Smooth muscle cell (in vitro differentiated cells): ENCODE measurements at regions not wholly inside any gene's neighbourhood (a gene's known extent, or its start where the extent isn't known, plus 50 kb on each side); places are given as distances from the start of the nearest gene placed in this dataset.

Source experiments
- DNase-seq: peaks from one replicate; lab custom pipeline; 2025; ENCODE audit not compliant: unreplicated experiment; lab: John Stamatoyannopoulos, UW
- H2AFZ ChIP-seq: fragments of 200-600 bp; sonication (generic); 2 replicates; pipeline ENCODE4 v1.6.0; 2016; ENCODE audit warnings: antibody characterized with exemption, low read depth, mild to moderate bottlenecking
- H3F3A ChIP-seq: fragments of 200-600 bp; sonication (generic); 2 replicates; pipeline ENCODE4 v1.6.0; 2017; ENCODE audit warnings: antibody characterized with exemption, low read depth
- H3K27ac ChIP-seq: fragments of 200-600 bp; sonication (generic); 2 replicates; pipeline ENCODE4 v1.5.1; 2016; ENCODE audit warnings: low read depth, mild to moderate bottlenecking
- H3K27me3 ChIP-seq: fragments of 200-600 bp; sonication (generic); 2 replicates; pipeline ENCODE4 v1.6.1; 2016; ENCODE audit warnings: low read depth, mild to moderate bottlenecking
- H3K36me3 ChIP-seq: fragments of 200-600 bp; sonication (generic); 2 replicates; pipeline ENCODE4 v1.5.1; 2016; ENCODE audit warnings: low read depth
- H3K4me1 ChIP-seq: fragments of 200-600 bp; sonication (generic); 2 replicates; pipeline ENCODE4 v1.5.1; 2016; ENCODE audit warnings: low read depth
- H3K4me2 ChIP-seq: fragments of 200-600 bp; sonication (generic); 2 replicates; pipeline ENCODE4 v1.6.0; 2016; ENCODE audit warnings: mild to moderate bottlenecking
- H3K4me3 ChIP-seq: fragments of 200-600 bp; sonication (generic); 2 replicates; pipeline ENCODE4 v1.5.1; 2016; ENCODE audit warnings: mild to moderate bottlenecking
- H3K79me2 ChIP-seq: fragments of 200-600 bp; sonication (generic); 2 replicates; pipeline ENCODE4 v1.6.0; 2016; ENCODE audit warnings: low read depth, mild to moderate bottlenecking
- H3K9ac ChIP-seq: fragments of 200-600 bp; sonication (generic); 2 replicates; pipeline ENCODE4 v1.6.0; 2016; ENCODE audit warnings: low read depth
- H3K9me3 ChIP-seq: fragments of 200-600 bp; sonication (generic); replicated peaks from 2 replicates; pipeline ENCODE4 v1.5.1; 2016; ENCODE audit warnings: low read depth
- H4K20me1 ChIP-seq: fragments of 200-600 bp; sonication (generic); 2 replicates; pipeline ENCODE4 v1.6.0; 2016; ENCODE audit warnings: low read depth
- WGBS: methylation state at CpG from one replicate; pipeline ENCODE4 v1.1.7; 2016; ENCODE audit warnings: low lambda C conversion rate; 5-methylcytosine and 5-hydroxymethylcytosine counted together
- TF ChIP-seq, protein P1 (sequence below): fragments of 200-600 bp; sonication (generic); IDR thresholded peaks from 2 replicates; pipeline ENCODE4 v1.5.1; 2017; ENCODE audit warnings: borderline replicate concordance, mild to moderate bottlenecking, antibody characterized with exemption; ENCODE audit not compliant: insufficient read depth, poor library complexity, severe bottlenecking

DNA sequence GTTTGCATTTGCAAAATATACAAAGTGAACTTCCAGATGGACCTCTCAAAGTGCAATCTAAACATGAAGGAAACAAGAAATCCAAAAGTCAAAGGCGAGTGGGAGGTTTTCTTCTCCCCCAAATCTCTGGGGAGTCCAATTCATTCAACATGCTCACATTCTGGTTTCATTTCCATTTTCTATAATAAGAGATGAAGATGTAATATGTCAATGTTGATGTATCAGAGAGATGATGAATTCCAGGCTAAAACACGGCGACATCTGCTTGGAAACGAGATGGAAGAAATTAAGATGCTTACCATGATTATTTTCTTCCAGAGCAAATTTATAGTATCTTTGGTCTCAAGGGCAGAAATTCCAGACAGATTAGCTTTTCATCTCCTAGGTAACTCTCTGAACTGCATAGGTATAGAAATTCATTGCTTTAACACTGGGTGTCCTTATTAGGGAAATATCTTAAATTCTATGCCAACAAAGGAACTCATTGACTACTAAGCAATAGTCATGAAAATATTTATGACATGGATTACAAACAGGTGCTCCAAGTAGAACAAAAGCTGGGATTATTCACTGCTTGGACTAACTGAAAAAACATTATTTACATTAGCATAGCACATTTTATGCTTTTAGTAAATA, 287.9 kb downstream of the SEC61B start:
- Histone ChIP-seq H3K9me3 (no peaks in the 10 kb centered on the region), H3K27me3 (no peaks in the 10 kb centered on the region), H3K36me3 (no peaks in the 10 kb centered on the region), H3K9ac (no peak overlapping the region), H4K20me1 (no peaks in the 10 kb centered on the region), H3F3A (no peaks in the 10 kb centered on the region), H3K27ac (no peak overlapping the region), H2AFZ (no peak overlapping the region), H3K4me2 (no peak overlapping the region), H3K4me3 (no peak overlapping the region), H3K4me1 (no peaks in the 10 kb centered on the region), H3K79me2 (no peaks in the 10 kb centered on the region)
- DNase-seq = no peak
- TF ChIP-seq, protein P1, sequence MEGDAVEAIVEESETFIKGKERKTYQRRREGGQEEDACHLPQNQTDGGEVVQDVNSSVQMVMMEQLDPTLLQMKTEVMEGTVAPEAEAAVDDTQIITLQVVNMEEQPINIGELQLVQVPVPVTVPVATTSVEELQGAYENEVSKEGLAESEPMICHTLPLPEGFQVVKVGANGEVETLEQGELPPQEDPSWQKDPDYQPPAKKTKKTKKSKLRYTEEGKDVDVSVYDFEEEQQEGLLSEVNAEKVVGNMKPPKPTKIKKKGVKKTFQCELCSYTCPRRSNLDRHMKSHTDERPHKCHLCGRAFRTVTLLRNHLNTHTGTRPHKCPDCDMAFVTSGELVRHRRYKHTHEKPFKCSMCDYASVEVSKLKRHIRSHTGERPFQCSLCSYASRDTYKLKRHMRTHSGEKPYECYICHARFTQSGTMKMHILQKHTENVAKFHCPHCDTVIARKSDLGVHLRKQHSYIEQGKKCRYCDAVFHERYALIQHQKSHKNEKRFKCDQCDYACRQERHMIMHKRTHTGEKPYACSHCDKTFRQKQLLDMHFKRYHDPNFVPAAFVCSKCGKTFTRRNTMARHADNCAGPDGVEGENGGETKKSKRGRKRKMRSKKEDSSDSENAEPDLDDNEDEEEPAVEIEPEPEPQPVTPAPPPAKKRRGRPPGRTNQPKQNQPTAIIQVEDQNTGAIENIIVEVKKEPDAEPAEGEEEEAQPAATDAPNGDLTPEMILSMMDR = no peak
- 91% methylated on average over 4 of the region's 4 CpGs for WGBS

DNA sequence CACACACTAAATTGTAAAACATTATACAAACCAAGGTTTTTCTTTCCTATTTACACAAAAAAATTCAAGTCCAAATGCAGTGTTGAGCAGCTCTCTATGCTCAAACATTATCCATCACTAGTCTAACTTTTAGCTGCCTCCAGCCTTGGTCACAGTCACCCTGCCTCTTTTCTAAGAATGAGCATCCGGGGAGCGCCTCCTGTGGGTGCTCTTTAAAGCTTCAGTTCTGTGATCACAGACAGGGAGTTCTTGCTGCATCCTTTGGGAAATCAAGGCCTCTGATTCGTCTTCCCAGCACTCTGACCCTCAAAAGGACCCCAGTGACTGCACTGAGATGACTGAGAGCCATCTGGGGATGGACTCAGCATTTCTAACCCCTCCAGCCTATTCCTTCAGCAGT, 289.6 kb downstream of the SEC61B start:
- WGBS = 84% methylated on average over 3 of the region's 3 CpGs
- Histone ChIP-seq H3F3A (no peaks in the 10 kb centered on the region), H3K4me1 (no peaks in the 10 kb centered on the region), H4K20me1 (no peaks in the 10 kb centered on the region), H3K4me3 (no peak overlapping the region), H2AFZ (no peak overlapping the region), H3K27ac (no peak overlapping the region), H3K79me2 (no peaks in the 10 kb centered on the region), H3K36me3 (no peaks in the 10 kb centered on the region), H3K27me3 (no peaks in the 10 kb centered on the region), H3K9me3 (no peaks in the 10 kb centered on the region), H3K9ac (no peak overlapping the region), H3K4me2 (no peak overlapping the region)
- DNase-seq = no peak
- TF ChIP-seq, protein P1 = no peak

- H3K79me2 ChIP-seq = no peaks in the 10 kb centered on the region
- WGBS = 94% methylated on average over 2 of the region's 2 CpGs
- no peaks in the 10 kb centered on the region for H3K27me3 ChIP-seq
- no peak overlapping the region for H3K9ac ChIP-seq
- H3K9me3 ChIP-seq = no peaks in the 10 kb centered on the region
- no peaks in the 10 kb centered on the region for H3K4me1 ChIP-seq
- H3F3A ChIP-seq = no peaks in the 10 kb centered on the region
- H3K4me3 ChIP-seq = no peak overlapping the region
- H2AFZ ChIP-seq = no peak overlapping the region
- no peak overlapping the region for H3K27ac ChIP-seq
- H3K4me2 ChIP-seq = no peak overlapping the region
- DNase-seq = no peak
- H4K20me1 ChIP-seq = no peaks in the 10 kb centered on the region
- H3K36me3 ChIP-seq = no peaks in the 10 kb centered on the region
- TF ChIP-seq, protein P1 = no peak
Observed at GRCh38 chr9:99513441-99514112, 291.5 kb downstream of the SEC61B start.

DNA sequence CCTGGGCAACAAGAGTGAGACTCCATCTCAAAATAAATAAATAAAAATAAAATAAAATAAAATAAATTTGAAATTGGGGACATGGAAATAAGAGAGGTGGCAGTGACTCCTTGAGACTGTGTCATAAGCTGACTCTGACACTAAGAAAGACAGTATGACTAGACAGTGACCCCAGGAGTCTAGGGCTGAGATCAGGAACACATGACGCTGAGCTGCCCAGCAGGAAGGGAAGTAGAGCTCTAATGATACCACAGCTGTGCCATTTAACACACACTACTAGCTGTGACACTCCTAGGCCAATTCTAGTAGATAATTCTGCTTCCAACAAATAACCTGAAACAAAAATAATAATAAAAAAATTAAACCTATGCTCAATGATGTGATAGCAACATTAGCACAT, 293.0 kb downstream of the SEC61B start:
- WGBS = 93% methylated on average over 1 of the region's 1 CpG

More for the DNA sequence above, 293.0 kb downstream of the SEC61B start:
- Histone ChIP-seq H4K20me1 (no peaks in the 10 kb centered on the region), H3K36me3 (no peaks in the 10 kb centered on the region), H3K4me1 (no peaks in the 10 kb centered on the region), H3K27me3 (no peaks in the 10 kb centered on the region), H3F3A (no peaks in the 10 kb centered on the region), H3K79me2 (no peaks in the 10 kb centered on the region), H3K9ac (no peak overlapping the region), H3K27ac (no peak overlapping the region), H3K9me3 (no peaks in the 10 kb centered on the region), H3K4me3 (no peak overlapping the region), H2AFZ (no peak overlapping the region), H3K4me2 (no peak overlapping the region)
- TF ChIP-seq, protein P1 = no peak
- no peak for DNase-seq
